ENCODE measurements at regions not wholly inside any gene's neighbourhood (a gene's known extent, or its start where the extent isn't known, plus 50 kb on each side); places are given as distances from the start of the nearest gene placed in this dataset.

DNA sequence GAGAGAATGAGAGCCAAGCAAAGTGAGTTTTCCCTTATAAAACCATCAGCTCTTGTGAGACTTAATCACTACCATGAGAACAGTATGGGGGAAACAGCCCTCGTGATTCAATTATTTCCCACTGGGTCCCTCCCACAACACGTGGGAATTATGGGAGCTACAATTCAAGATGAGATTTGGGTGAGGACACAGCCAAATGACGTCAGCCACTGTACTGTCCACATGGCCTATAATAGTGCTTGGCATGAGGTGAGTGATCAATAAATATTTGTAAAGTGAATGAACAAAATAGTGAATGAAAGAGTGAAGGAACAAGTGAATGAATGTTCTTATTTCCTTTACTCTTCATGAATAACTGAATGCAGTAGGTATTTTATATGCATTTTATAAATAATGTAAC, 199.1 kb upstream of the GOT2 start:
- Histone ChIP-seq H3K4me2 (ENCODE audit: insufficient read depth, low read length) (no peak overlapping the region), H4K20me1 (ENCODE audit: insufficient read depth, low read length) (no peaks in the 10 kb centered on the region), H3K4me3 (ENCODE audit: insufficient read depth, low read length) (no peak overlapping the region), H3K9me3 (ENCODE audit: low read depth, low read length) (no peaks in the 10 kb centered on the region), H3K27me3 (ENCODE audit: insufficient read depth, low read length) (no peaks in the 10 kb centered on the region), H3K36me3 (ENCODE audit: insufficient read depth, low read length) (no peaks in the 10 kb centered on the region), H3K79me2 (ENCODE audit: insufficient read depth, low read length) (no peaks in the 10 kb centered on the region), H3K4me1 (ENCODE audit: insufficient read depth, low read length) (no peaks in the 10 kb centered on the region), H2AFZ (ENCODE audit: low read length) (no peak overlapping the region), H3K27ac (ENCODE audit: low read depth, low read length) (no peak overlapping the region)
- TF ChIP-seq, protein P1, sequence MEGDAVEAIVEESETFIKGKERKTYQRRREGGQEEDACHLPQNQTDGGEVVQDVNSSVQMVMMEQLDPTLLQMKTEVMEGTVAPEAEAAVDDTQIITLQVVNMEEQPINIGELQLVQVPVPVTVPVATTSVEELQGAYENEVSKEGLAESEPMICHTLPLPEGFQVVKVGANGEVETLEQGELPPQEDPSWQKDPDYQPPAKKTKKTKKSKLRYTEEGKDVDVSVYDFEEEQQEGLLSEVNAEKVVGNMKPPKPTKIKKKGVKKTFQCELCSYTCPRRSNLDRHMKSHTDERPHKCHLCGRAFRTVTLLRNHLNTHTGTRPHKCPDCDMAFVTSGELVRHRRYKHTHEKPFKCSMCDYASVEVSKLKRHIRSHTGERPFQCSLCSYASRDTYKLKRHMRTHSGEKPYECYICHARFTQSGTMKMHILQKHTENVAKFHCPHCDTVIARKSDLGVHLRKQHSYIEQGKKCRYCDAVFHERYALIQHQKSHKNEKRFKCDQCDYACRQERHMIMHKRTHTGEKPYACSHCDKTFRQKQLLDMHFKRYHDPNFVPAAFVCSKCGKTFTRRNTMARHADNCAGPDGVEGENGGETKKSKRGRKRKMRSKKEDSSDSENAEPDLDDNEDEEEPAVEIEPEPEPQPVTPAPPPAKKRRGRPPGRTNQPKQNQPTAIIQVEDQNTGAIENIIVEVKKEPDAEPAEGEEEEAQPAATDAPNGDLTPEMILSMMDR (IDR thresholded peaks at IDR 0.05; ENCODE audit: extremely low read depth, low read depth, low read length) = no peak
- DNase-seq (ENCODE audit: insufficient read length, low spot score, missing footprints) = no peak

DNA sequence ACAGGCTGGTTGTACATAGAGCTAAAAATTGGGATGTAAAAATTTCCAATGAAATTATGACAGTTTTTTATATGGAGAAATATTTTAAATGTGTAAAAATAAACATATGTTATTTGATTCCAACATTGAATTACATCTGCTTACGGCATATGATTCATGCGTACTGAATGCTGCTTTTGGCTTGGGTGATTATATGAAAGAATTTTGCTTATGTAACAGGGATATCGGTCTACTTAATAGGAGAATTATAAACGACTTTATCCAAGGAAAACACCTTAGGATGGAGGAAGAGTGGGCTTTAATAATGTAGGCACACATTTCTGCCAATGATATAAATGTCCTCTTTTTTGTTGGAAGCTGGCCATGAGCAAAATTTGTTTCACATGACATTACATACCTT, 197.3 kb upstream of the GOT2 start:
- no peak overlapping the region for H3K27ac ChIP-seq (ENCODE audit: low read depth, low read length)
- no peaks in the 10 kb centered on the region for H3K9me3 ChIP-seq (ENCODE audit: low read depth, low read length)
- no peak overlapping the region for H2AFZ ChIP-seq (ENCODE audit: low read length)
- TF ChIP-seq, protein P1 (IDR thresholded peaks at IDR 0.05; ENCODE audit: extremely low read depth, low read depth, low read length) = no peak
- H3K4me2 ChIP-seq (ENCODE audit: insufficient read depth, low read length) = no peak overlapping the region
- H3K4me3 ChIP-seq (ENCODE audit: insufficient read depth, low read length) = no peak overlapping the region
- DNase-seq (ENCODE audit: insufficient read length, low spot score, missing footprints) = no peak
- H3K4me1 ChIP-seq (ENCODE audit: insufficient read depth, low read length) = no peaks in the 10 kb centered on the region
- no peaks in the 10 kb centered on the region for H4K20me1 ChIP-seq (ENCODE audit: insufficient read depth, low read length)
- no peaks in the 10 kb centered on the region for H3K79me2 ChIP-seq (ENCODE audit: insufficient read depth, low read length)
- no peaks in the 10 kb centered on the region for H3K27me3 ChIP-seq (ENCODE audit: insufficient read depth, low read length)
- H3K36me3 ChIP-seq (ENCODE audit: insufficient read depth, low read length) = no peaks in the 10 kb centered on the region

DNA sequence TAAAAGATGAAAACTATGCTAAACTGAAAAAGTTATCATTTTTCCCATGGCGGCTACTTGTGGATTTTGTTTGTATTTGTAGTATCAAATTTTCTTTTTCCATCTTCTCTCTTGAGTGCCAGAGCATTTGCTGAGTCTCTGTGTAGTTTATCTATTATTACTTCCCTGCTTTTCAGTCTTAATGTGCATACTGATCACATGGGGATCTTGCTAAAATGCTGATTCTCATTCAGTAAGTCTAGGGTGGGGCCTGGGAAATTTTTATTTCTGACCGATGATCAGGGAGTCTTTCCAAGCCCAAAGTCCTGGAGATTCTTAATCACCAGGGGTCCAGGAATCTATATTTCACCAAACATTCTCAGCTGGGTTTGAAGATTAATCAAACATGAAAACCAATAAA, 189.0 kb upstream of the GOT2 start:
- no peaks in the 10 kb centered on the region for H3K9me3 ChIP-seq (ENCODE audit: low read depth, low read length)
- H3K4me3 ChIP-seq (ENCODE audit: insufficient read depth, low read length) = no peak overlapping the region
- no peaks in the 10 kb centered on the region for H3K36me3 ChIP-seq (ENCODE audit: insufficient read depth, low read length)
- DNase-seq (ENCODE audit: insufficient read length, low spot score, missing footprints) = no peak
- no peak overlapping the region for H3K4me2 ChIP-seq (ENCODE audit: insufficient read depth, low read length)
- H3K27ac ChIP-seq (ENCODE audit: low read depth, low read length) = no peak overlapping the region
- TF ChIP-seq, protein P1 (IDR thresholded peaks at IDR 0.05; ENCODE audit: extremely low read depth, low read depth, low read length) = no peak
- no peaks in the 10 kb centered on the region for H3K4me1 ChIP-seq (ENCODE audit: insufficient read depth, low read length)
- H2AFZ ChIP-seq (ENCODE audit: low read length) = no peak overlapping the region
- H3K27me3 ChIP-seq (ENCODE audit: insufficient read depth, low read length) = no peaks in the 10 kb centered on the region
- no peaks in the 10 kb centered on the region for H4K20me1 ChIP-seq (ENCODE audit: insufficient read depth, low read length)
- H3K79me2 ChIP-seq (ENCODE audit: insufficient read depth, low read length) = no peaks in the 10 kb centered on the region

DNA sequence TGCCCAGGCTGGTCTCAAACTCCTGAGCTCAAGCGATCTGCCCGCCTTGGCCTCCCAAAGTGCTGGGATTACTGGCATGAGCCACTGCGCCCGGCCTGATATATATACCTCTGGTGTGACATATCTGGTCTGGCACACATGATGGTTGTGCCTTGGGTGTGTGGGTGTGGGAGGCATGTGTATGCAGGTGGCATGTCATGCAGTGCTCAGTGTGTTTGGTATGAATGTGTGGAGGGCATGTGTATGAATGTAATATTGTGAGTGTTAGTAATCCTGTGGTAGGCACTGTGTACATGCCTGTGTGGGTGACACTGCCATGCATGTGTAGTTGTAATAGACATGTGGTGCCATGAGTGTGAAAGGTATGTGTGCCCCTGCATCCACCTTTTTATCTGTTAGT, 179.3 kb upstream of the GOT2 start:
- DNase-seq (ENCODE audit: insufficient read length, low spot score, missing footprints) = no peak
- Histone ChIP-seq H3K27me3 (ENCODE audit: insufficient read depth, low read length) (no peaks in the 10 kb centered on the region), H3K4me1 (ENCODE audit: insufficient read depth, low read length) (no peaks in the 10 kb centered on the region), H3K9me3 (ENCODE audit: low read depth, low read length) (no peaks in the 10 kb centered on the region), H3K36me3 (ENCODE audit: insufficient read depth, low read length) (no peaks in the 10 kb centered on the region), H2AFZ (ENCODE audit: low read length) (no peak overlapping the region), H3K79me2 (ENCODE audit: insufficient read depth, low read length) (no peaks in the 10 kb centered on the region), H3K4me2 (ENCODE audit: insufficient read depth, low read length) (no peak overlapping the region), H3K27ac (ENCODE audit: low read depth, low read length) (no peak overlapping the region), H4K20me1 (ENCODE audit: insufficient read depth, low read length) (no peaks in the 10 kb centered on the region), H3K4me3 (ENCODE audit: insufficient read depth, low read length) (no peak overlapping the region)
- TF ChIP-seq, protein P1 (IDR thresholded peaks at IDR 0.05; ENCODE audit: extremely low read depth, low read depth, low read length) = no peak
